Left hindlimb (tissue), 1 donor: ENCODE measurements at regions not wholly inside any gene's neighbourhood (a gene's known extent, or its start where the extent isn't known, plus 50 kb on each side); places are given as distances from the start of the nearest gene placed in this dataset.

Experiments used
- DNase-seq: peaks from one replicate; pipeline ENCODE4 v3.0.0-alpha.2; 2018

GRCh38 chr1:193740762-193741161, 554.3 kb upstream of the B3GALT2 start:
- DNase-seq = no peak

GRCh38 chr1:193736507-193736906, 550.1 kb upstream of the B3GALT2 start:
- DNase-seq = no peak

DNA sequence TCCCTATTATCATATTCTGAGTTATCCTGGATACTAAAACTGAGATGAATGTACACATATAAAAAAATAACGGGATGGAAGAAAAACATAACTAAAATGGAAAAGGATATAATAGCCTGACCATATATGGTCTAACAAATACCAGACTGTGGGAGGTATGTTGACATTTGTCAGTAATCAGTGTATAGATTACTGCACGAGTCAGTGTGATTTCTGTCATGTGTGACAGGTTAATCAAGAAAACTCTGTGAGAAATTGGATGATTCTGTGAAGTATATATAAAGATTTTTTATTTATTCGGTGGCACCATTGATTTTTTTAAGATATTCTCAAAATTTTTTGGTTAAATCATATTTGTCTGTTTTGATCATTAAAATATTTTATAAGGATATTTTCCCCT, 547.3 kb upstream of the B3GALT2 start:
- DNase-seq = no peak

GRCh38 chr1:193730017-193730416, 543.6 kb upstream of the B3GALT2 start:
- no peak for DNase-seq

- DNase-seq = no peak
Measured at GRCh38 chr1:193729429-193729828, 543.0 kb upstream of the B3GALT2 start.

GRCh38 chr1:193727850-193728249, 541.4 kb upstream of the B3GALT2 start:
- no peak for DNase-seq

DNA sequence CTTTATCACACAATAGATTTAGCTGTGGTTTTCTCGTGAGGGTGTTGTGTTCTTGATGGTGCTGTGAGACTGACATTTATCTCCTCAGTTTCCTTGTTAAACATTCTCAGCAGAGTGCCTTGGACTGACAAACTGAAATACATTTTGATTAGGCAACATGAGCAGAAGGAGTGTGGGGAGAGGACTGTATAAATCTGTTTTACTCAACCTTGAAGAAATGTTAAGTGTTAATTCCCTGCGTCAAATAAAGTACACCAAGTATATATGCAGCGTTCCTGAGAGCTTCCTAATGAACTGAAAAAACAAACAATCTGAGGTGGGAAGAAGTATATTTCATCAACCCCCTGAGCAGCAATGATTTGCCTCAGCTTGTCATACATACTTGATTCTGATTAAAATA, 540.3 kb upstream of the B3GALT2 start:
- DNase-seq = no peak

- no peak for DNase-seq
Measured at GRCh38 chr1:193712392-193712791, 526.0 kb upstream of the B3GALT2 start.

DNA sequence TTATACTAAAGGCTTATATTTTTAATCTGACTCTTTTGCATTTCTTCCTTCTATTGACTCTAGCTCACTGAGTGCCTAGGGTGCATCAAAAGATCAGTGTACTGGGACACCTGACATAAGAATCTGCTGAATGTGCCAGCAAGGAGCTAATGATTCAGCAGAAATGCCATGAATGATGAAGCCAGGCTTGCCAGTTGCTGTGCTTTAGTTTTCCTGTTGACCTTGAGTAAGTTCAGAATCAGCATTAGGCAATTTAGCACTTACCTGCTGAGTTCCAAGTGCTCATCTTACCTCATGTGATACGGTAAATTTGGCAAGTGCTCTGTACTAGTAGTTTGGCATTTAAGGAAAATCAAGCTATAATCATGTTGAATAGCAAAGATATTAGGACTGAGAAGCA, 523.2 kb upstream of the B3GALT2 start:
- DNase-seq = no peak

DNA sequence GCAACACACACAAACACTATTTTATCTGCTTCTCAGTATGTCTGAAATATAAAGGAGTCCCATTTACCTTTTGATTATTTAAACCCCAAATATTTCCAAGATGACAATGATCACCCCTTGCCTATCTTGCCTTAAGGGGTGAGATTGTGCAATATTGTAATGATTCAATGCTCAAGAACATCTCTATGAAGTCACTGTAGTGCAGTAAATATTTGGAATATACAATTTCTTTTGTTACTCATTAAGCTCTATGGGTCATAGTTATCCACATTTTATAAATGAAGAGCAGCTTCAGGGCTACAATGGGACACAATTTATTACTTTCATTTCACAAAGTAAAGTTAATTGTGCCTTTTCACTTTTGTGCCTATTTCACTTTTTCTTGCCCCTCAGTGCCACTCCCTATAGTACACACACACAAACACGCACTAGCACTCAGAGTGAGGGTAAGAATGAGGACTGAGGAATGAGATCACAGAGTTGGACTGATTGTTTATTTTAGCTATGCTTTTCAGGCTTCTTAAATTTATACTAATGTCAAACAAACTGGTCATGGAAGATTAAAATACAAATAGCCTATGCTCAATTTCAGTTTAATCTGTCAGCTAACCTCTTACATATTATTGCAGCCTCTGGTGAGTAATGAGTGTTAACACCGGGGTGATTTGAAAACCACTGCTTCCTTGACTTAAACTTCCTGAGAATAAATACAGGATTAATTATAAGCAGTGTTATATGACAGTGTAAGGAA, 521.0 kb upstream of the B3GALT2 start:
- DNase-seq = no peak

- DNase-seq = no peak
Measured at GRCh38 chr1:193706766-193707165, 520.4 kb upstream of the B3GALT2 start.

GRCh38 chr1:193705554-193705981, 519.2 kb upstream of the B3GALT2 start:
- no peak for DNase-seq

DNA sequence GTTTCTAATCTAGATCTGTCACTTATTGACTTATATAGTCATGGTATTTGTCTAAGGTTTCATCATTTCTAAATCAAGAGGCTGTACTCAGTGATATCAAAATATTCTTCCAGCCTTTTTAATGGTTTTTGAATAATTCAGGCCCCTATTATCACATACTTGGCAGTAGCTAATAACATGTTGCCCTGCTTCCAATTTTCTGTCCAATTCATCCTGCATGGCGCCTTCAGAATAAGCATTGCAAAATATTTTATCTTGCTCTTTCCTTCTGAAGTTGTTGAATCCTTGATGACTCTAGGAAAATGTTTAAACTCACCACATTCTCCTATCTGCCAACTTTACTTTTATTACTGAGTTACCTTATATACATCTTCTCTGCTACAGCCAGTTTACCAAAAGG, 517.2 kb upstream of the B3GALT2 start:
- no peak for DNase-seq

DNA sequence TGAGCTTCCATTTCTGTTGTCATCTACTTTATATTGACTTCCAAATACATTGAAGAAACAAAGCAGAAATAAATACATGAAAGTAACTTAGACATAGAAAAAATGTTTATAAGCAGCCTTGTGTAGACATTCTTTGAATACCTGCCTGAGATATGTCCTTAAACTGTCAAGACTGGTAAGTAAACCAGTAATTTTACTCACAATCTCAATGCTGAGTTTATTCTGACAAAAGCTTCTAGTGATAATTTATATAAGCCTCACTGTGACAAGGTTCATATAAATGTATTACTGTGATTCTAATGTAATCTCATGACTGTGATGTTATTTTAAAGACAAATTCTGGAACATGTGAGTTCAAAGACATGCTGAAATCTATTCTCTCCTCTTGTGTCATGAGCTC, 516.7 kb upstream of the B3GALT2 start:
- no peak for DNase-seq

- DNase-seq = no peak
Measured at GRCh38 chr1:193701759-193702158, 515.3 kb upstream of the B3GALT2 start.

- no peak for DNase-seq
Measured at GRCh38 chr1:193700710-193701355, 514.4 kb upstream of the B3GALT2 start.

GRCh38 chr1:193699261-193699660, 512.8 kb upstream of the B3GALT2 start:
- DNase-seq = no peak

GRCh38 chr1:193697776-193698175, 511.4 kb upstream of the B3GALT2 start:
- DNase-seq = no peak

DNA sequence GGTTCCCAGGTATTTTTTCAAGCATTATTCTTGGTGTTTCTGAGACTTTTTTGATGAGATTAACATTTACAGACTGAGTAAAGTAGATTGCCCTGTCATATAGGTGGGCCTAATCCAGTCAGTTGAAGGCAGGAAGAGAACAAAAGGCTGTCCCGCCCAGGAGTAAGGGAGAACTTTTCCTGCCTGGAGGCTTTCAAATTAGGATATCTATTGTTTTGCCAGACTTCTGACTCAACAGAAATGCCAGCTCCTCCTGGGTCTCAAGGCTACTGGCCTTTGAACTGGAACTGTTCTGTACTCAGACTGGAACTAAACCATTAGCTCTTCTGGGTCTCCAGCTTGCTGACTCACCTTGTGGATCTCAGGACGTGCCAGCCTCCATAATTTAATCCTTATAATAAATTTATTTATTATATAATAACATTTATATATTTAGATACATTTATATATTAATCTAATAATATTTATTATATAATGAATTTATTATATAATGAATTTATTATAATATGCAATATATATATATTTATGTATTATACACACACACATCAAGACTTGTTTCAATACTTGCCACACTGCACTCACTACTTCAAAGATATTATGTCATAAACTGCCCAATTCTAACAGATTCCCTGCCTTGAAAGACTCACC, 510.8 kb upstream of the B3GALT2 start:
- no peak for DNase-seq

- no peak for DNase-seq
Measured at GRCh38 chr1:193694741-193695140, 508.3 kb upstream of the B3GALT2 start.

DNA sequence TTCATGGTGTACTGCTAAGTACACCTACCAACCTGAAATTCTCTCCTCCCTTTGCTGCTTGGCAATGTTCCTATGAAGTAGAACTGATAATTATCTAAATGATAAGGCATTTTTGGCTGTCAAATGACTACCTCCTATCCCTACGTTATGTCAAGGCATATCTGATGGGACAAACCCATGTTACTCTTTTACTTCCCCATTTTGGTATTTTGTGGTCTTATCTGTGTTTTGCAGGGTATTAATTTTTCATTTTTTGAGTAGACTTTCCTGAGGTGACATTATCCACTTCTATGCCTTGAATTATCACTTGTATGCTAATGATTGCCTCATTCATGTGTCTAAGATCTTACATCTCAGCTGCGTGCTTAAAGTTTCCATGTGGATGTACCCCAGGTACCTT, 499.6 kb upstream of the B3GALT2 start:
- no peak for DNase-seq

GRCh38 chr1:193681422-193681821, 495.0 kb upstream of the B3GALT2 start:
- no peak for DNase-seq

GRCh38 chr1:193680924-193681316, 494.5 kb upstream of the B3GALT2 start:
- DNase-seq = no peak

DNA sequence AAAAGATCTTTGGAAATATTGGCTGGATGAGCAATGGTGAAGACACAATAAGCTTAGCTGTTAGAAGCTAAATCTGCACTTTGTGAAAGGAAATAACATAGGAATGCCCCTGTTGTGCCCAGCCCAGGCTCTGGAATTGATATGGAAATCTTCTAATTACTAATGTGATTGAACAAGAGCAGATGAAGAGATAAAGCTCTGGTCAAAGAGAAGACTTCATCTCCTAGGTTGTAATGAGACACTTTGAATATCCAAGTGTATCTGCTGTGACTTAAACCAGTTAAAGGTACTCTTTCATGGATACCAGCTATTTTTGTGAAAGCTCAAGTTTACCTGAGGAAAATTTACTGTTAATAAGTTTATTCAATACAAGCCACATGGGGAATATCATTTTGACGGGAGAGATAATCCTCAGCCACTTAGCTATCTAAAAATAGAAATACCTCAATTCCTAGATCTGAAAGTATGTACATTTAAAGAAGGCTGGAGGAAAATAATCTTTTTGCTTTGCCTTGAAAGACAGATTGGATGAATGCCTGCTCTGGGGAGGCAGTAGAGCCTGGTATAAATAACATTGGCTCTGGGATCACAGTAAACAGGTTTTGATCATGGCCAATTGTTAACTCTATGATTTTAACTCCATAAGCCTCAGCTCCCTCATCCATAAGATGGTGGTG, 494.0 kb upstream of the B3GALT2 start:
- DNase-seq = no peak
